T-helper 17 cell (primary cell): ENCODE measurements at regions not wholly inside any gene's neighbourhood (a gene's known extent, or its start where the extent isn't known, plus 50 kb on each side); places are given as distances from the start of the nearest gene placed in this dataset.
"Not testable (repeated sequence)": the region's sequence is repeated elsewhere in the genome, so short reads cannot be mapped to it uniquely, and the experiment has no call there.

Source experiments
- ATAC-seq: fragments of 150-1000 bp; cut with Tn5 transposase; 2 replicates; pipeline ENCODE4 v1.10.0; 2021; ENCODE audit warnings: mild to moderate bottlenecking, moderate library complexity
- DNase-seq, 3 donors: peaks; one replicate each; pipeline versions ENCODE4 v3.0.0 to v3.0.0-alpha.2; 2020 to 2021
- H3K9me3 ChIP-seq: one replicate; pipeline ENCODE4 v1.7.0; 2013; ENCODE audit warnings: low read length, mild to moderate bottlenecking; ENCODE audit not compliant: control insufficient read depth, poor library complexity, severe bottlenecking
- H3K27ac Mint-ChIP-seq: one replicate; pipeline ENCODE4 v1.8.0; 2022; ENCODE audit warnings: mild to moderate bottlenecking, moderate library complexity, mixed read lengths
- H3K27me3 Mint-ChIP-seq: one replicate; pipeline ENCODE4 v1.8.0; 2022; ENCODE audit warnings: mixed read lengths
- H3K36me3 Mint-ChIP-seq: one replicate; pipeline ENCODE4 v1.8.0; 2022; ENCODE audit warnings: low read depth, mixed read lengths
- H3K4me1 Mint-ChIP-seq: one replicate; pipeline ENCODE4 v1.8.0; 2022; ENCODE audit warnings: mild to moderate bottlenecking, mixed read lengths
- H3K4me3 Mint-ChIP-seq: one replicate; pipeline ENCODE4 v1.8.0; 2022; ENCODE audit warnings: mild to moderate bottlenecking, moderate library complexity, mixed read lengths

DNA sequence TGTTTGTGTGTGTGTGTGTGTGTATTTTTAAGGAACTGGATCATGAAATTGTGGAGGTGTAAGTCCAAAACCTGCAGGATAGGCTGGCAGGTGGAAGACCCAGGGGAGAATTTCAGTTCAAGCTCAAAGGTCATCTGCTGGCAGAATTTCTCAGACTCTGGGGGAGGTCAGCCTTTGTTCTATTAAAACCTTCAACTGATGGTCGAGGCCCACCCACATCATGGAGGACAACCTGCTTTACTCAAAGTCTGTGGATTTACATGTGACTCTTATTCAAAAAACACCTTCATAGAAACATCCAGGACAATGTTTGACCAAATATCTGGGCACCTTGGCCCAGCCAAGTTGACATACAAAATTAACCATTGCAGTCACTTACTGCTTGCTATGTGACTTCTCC lies 157.2 kb downstream of the EDEM1 start:
- ATAC-seq (no peak), DNase-seq (no peak)
- Mint-ChIP-seq H3K27me3 (peaks cover 27% of the 10 kb centered on the region), H3K27ac (no peak overlapping the region), H3K36me3 (peaks cover 3% of the 10 kb centered on the region), H3K4me1 (no peaks in the 10 kb centered on the region), H3K4me3 (no peak overlapping the region)
- no peaks in the 10 kb centered on the region for H3K9me3 ChIP-seq

DNA sequence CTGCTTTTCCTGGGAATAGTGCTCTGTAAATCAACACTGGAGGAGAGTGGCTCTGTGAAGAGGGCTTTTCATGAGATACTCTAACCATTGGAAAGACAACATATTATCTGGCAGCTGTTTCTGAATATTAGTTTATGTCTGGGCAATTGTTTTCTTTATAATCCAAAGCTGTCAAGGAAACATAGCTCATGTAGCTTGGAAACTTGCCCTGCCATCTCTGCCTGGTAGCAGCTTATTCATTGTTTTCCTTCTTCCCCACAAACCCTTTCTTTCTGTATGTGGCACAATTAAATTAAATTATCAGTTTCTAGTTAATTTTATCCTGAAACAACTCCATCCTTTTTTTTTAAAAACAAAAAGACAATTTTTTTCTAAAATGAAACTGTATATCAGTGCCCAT lies 160.0 kb downstream of the EDEM1 start:
- no peaks in the 10 kb centered on the region for H3K4me1 Mint-ChIP-seq
- H3K9me3 ChIP-seq = no peaks in the 10 kb centered on the region
- no peak overlapping the region for H3K27ac Mint-ChIP-seq
- H3K27me3 Mint-ChIP-seq = peaks cover 22% of the 10 kb centered on the region
- DNase-seq = no peak
- H3K36me3 Mint-ChIP-seq = no peaks in the 10 kb centered on the region
- H3K4me3 Mint-ChIP-seq = no peak overlapping the region
- ATAC-seq = no peak

DNA sequence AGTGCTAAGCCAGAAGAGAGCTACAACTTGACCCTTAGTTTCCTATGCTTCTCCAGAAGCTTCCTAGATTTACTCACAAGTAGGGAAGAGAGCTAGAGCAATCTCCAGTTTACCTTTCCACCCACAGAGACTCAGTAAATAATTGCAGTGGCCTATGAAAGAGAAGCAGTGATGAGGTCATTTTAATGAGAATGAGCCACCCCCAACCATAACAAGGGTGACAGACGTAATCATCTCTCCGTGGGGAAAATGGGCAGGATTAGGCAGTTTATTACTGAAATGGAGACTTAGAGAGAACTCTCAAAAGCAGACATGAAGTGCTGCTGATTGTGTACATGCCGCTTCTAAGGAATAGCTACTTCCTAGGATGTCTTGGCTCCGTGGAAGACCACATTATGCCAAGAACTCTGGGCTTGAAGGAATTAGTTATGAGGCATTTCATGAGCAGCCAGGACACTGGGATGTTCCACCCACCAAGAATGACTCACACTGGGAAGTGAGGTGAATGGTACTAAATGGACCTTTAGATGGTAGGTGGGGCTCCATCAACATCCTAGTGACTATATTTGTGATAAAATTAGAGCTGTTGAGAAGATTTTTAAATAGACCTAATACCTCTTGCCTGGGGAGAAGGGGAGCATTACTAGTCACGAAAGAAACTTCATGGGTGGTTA lies 160.9 kb downstream of the EDEM1 start:
- DNase-seq = no peak
- Mint-ChIP-seq H3K4me1 (no peaks in the 10 kb centered on the region), H3K27ac (no peak overlapping the region), H3K27me3 (peaks cover 13% of the 10 kb centered on the region), H3K4me3 (no peak overlapping the region), H3K36me3 (no peaks in the 10 kb centered on the region)
- no peaks in the 10 kb centered on the region for H3K9me3 ChIP-seq
- no peak for ATAC-seq

DNA sequence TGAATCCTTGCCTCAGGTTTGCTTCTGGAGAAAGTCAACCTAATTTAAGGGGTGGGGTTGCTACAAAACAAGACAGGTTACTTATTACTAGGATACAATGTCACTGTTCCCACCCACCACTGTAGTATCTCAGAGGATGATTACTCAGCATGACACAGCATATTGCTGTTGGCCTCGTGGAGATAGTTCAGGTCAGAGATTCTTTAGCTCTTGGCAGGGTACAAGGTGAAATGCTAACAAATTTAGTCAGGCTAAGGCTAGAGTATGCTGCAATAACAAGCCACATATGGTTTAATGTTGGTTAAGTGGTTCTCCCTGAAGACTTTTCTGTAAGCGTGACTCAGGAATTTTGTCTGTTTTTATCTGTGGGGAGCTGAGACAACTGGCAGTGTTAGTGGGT lies 161.8 kb downstream of the EDEM1 start:
- Mint-ChIP-seq H3K4me3 (no peak overlapping the region), H3K27me3 (peaks cover 8% of the 10 kb centered on the region), H3K4me1 (no peaks in the 10 kb centered on the region), H3K36me3 (no peaks in the 10 kb centered on the region), H3K27ac (no peak overlapping the region)
- H3K9me3 ChIP-seq = no peaks in the 10 kb centered on the region
- DNase-seq = no peak
- ATAC-seq = no peak

DNA sequence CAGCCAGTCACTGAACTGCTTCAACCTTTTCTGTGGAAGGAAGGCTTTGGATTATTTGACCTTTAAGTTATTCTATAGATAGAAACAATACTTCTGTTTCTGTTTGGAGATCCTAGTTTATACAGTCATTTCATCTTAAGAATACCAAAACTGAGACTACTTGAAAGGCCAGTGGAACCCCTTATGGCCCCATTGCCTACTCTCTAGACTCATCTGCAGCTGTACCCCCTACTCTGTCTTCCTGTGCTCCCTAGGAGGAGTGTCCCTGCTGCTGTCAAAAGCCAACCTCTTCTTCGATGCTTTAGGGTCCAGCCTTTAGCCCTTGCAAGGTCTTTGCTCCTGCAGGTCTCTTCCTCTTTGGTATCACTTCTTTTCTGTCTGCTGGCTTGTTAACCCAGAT lies 169.6 kb downstream of the EDEM1 start:
- Mint-ChIP-seq H3K4me3 (no peak overlapping the region), H3K36me3 (no peaks in the 10 kb centered on the region), H3K27me3 (no peaks in the 10 kb centered on the region), H3K4me1 (no peaks in the 10 kb centered on the region), H3K27ac (no peak overlapping the region)
- ATAC-seq (no peak), DNase-seq (no peak)
- H3K9me3 ChIP-seq = no peaks in the 10 kb centered on the region

DNA sequence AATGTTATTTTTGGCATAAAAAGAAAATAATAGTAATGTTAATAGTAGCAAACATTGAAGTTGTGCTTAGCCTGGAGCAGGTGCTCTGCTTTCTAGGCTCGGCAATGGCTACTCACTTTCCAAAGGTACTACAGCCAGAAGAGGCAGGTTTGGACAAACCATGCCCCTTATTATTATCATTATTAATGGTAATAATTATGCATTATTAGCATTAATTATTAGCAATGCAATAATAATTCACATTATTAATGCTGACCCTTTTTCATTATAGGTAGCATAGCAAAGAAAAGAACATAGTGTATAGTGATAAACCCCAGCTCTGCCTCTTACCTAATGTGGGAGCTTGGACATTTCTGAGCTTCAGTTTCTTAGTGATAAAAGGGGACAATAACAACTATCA lies 171.4 kb downstream of the EDEM1 start:
- Mint-ChIP-seq H3K27ac (no peak overlapping the region), H3K36me3 (no peaks in the 10 kb centered on the region), H3K4me1 (no peaks in the 10 kb centered on the region), H3K27me3 (no peaks in the 10 kb centered on the region), H3K4me3 (no peak overlapping the region)
- ATAC-seq (no peak), DNase-seq (no peak)
- no peaks in the 10 kb centered on the region for H3K9me3 ChIP-seq

DNA sequence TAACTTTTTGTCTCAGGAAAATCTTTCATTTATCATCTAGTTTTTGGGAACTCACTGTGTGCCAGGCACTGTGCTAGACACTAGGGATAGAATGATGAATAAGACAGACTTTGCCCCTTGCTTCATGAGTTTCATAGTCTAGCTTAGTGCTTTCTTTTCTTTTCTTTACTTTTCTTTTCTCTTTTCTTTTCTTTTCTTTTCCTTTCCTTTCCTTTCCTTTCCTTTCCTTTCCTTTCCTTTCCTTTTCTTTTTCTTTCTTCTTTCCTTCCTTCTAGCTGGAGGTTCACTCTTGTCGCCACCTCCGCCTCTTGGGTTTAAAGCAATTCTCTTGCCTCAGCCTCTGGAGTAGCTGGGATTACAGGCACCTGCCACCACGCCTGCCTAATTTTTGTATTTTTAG lies 172.9 kb downstream of the EDEM1 start:
- no peak overlapping the region for H3K4me3 Mint-ChIP-seq
- no peak overlapping the region for H3K27ac Mint-ChIP-seq
- H3K27me3 Mint-ChIP-seq = no peaks in the 10 kb centered on the region
- DNase-seq (no peak), ATAC-seq (no peak)
- no peaks in the 10 kb centered on the region for H3K9me3 ChIP-seq
- no peaks in the 10 kb centered on the region for H3K4me1 Mint-ChIP-seq
- H3K36me3 Mint-ChIP-seq = no peaks in the 10 kb centered on the region

DNA sequence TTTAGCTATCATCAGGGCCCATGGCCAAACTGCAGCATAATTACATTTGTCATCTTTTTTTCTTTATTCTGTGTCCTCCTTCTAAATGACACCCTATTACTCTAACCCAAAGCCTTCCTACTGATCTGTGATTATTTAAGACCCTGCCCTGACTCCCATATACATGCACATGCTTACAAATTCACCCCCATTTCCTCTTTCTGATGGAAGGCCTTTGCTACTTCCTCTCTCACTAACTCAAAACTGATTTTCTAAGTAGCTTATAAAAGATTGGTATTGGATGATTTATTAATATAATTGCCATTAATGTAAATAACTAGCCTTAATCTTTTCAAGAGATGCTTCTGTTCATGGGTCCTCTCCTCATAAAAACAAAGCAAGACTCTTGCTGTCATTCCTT lies 179.2 kb downstream of the EDEM1 start:
- H3K27ac Mint-ChIP-seq = no peak overlapping the region
- no peaks in the 10 kb centered on the region for H3K27me3 Mint-ChIP-seq
- ATAC-seq (no peak), DNase-seq (no peak)
- peaks cover 2% of the 10 kb centered on the region for H3K36me3 Mint-ChIP-seq
- H3K9me3 ChIP-seq = no peaks in the 10 kb centered on the region
- no peaks in the 10 kb centered on the region for H3K4me1 Mint-ChIP-seq
- no peak overlapping the region for H3K4me3 Mint-ChIP-seq

DNA sequence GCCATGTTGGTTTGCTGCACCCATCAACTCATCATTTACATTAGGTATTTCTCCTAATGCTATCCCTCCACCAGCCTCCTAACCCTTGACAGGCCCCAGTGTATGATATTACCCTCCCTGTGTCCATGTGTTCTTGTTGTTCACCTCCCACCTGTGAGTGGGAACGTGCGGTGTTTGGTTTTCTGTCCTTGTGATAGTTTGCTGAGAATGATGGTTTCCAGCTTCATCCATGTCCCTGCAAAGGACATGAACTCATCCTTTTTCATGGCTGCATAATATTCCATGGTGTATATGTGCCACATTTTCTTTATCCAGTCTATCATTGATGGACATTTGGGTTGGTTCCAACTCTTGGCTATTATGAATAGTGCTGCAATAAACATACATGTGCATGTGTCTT lies 184.0 kb downstream of the EDEM1 start:
- not testable (repeated sequence) for H3K27me3 Mint-ChIP-seq, ATAC-seq, H3K27ac Mint-ChIP-seq, H3K9me3 ChIP-seq, H3K36me3 Mint-ChIP-seq, H3K4me1 Mint-ChIP-seq, H3K4me3 Mint-ChIP-seq, DNase-seq

DNA sequence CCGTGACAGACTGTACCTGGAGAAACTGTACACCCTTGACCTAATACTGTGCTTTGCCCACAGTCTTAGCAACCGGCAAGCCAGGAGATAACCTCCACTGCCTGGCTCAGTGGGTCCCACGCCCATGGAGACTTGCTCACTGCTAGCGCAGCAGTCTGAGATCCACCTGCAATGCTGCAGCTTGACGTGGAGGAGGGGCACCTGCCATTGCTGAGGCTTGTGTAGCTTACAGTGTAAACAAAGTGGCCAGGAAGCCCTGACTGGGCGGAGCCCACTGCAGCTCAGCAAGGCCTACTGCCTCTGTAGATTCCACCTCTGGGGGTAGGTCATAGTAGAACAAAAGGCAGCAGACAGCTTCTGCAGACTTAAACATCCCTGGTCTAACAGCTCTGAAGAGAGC lies 189.3 kb downstream of the EDEM1 start:
- DNase-seq = no peak
- no peaks in the 10 kb centered on the region for H3K36me3 Mint-ChIP-seq

DNA sequence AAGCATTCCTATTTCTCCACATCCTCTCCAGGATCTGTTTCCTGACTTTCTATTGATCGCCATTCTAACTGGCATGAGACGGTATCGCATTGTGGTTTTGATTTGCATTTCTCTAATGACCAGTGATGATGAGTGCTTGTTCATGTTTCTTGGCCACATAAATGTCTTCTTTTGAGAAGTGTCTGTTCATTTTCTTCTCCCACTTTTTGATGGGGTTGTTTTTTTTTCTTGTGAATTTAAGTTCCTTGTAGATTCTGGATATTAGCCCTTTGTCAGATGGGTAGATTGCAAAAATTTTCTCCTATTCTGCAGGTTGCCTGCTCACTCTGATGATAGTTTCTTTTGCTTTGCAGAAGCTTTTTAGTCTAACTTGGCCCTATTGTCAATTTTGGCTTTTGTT lies 191.8 kb downstream of the EDEM1 start:
- not testable (repeated sequence) for H3K27ac Mint-ChIP-seq, DNase-seq, H3K9me3 ChIP-seq, H3K36me3 Mint-ChIP-seq, H3K4me1 Mint-ChIP-seq, H3K4me3 Mint-ChIP-seq, ATAC-seq, H3K27me3 Mint-ChIP-seq

More for the DNA sequence above, 189.3 kb downstream of the EDEM1 start:
- no peaks in the 10 kb centered on the region for H3K27me3 Mint-ChIP-seq
- H3K9me3 ChIP-seq = no peaks in the 10 kb centered on the region
- ATAC-seq = no peak
- H3K27ac Mint-ChIP-seq = no peak overlapping the region
- no peaks in the 10 kb centered on the region for H3K4me1 Mint-ChIP-seq
- no peak overlapping the region for H3K4me3 Mint-ChIP-seq

DNA sequence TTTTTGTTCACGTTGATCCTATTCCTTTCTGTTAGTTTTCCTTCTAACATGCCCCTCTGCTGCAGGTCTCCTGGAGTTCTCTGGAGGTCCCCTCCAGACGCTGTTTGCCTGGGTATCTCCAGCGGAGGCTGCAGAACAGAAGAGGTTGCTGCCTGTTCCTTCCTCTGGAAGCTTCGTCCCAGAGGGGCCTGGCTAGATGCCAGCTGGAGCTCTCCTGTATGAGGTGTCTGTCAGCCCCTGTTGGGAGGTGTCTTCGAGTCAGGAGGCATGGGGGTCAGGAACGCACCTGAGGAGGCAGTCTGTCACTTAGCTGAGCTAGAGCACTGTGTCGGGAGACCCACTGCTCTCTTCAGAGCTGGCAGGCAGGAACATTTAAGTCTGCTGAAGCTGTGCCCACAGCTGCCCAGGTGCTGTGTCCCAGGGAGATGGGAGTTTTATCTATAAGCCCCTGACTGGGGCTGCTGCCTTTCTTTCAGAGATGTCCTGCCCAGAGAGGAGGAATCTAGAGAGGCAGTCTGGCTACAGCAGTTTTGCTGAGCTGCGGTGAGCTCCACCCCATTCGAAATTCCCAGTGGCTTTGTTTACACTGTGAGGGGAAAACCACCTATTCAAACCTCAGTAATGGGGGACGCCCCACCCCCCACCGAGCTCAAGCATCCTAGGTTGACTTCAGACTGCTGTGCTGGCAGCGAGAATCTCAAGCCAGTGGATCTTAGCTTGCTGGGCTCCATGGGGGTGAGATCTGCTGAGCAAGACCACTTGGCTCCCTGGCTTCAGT lies 196.2 kb downstream of the EDEM1 start:
- H3K4me1 Mint-ChIP-seq, H3K9me3 ChIP-seq, H3K4me3 Mint-ChIP-seq, H3K27ac Mint-ChIP-seq, ATAC-seq, DNase-seq, H3K36me3 Mint-ChIP-seq: not testable (repeated sequence)
- H3K27me3 Mint-ChIP-seq = peaks cover 20% of the 10 kb centered on the region

DNA sequence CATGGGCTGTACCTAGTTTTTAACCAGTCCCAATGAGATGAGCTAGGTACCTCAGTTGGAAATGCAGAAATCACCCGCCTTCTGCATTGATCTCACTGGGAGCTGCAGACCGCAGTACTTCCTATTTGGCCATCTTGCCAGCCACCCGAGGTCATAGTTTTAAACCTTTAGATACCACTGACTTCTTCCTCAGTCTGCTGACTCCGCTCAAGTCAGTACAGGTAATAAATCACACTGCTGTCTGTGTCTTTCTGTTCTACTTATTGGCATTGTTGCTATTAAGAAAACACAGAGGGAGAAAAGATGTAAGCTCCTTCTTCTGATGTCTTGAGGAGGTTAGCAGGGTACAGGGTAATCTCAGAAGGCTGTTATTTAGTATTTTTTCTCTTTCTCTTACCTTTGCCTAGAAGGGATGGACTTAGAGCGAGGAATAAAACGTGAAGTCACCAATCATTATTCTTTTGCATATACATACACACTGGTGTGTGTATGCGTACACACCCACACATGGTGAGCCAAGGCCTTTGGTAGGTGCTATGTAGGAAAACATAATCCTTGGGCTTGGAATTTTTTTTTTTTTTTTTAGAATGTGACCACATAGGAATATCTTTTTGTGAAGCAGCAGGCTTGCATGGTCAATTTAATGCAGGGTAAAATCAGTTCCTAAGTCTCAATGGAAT lies 197.2 kb downstream of the EDEM1 start:
- Mint-ChIP-seq H3K4me1 (no peaks in the 10 kb centered on the region), H3K36me3 (no peaks in the 10 kb centered on the region), H3K4me3 (no peak overlapping the region), H3K27me3 (peaks cover 23% of the 10 kb centered on the region), H3K27ac (no peak overlapping the region)
- no peak for DNase-seq
- H3K9me3 ChIP-seq = no peaks in the 10 kb centered on the region
- ATAC-seq = no peak
